Stimulated activated effector memory CD8-positive, alpha-beta T cell treated with anti-CD3 and anti-CD28 coated beads, Interleukin-12 subunit alpha, Interleukin-12 subunit beta, amount 100 ng/mL, for 72 hours (primary cell): ENCODE measurements at regions not wholly inside any gene's neighbourhood (a gene's known extent, or its start where the extent isn't known, plus 50 kb on each side); places are given as distances from the start of the nearest gene placed in this dataset.

Experiments used
- ATAC-seq: fragments of 150-1000 bp; cut with Tn5 transposase; 2 replicates; pipeline ENCODE4 v1.10.0; 2021
- DNase-seq, 2 donors: peaks; one replicate each; pipeline ENCODE4 v3.0.0; 2021 to 2022; ENCODE audit warnings: low spot score in 2 of 2
- H3K27ac Mint-ChIP-seq: one replicate; pipeline ENCODE4 v1.8.0; 2022; ENCODE audit warnings: mild to moderate bottlenecking, mixed read lengths
- H3K36me3 Mint-ChIP-seq: one replicate; pipeline ENCODE4 v1.8.0; 2022; ENCODE audit warnings: mild to moderate bottlenecking, mixed read lengths
- H3K4me1 Mint-ChIP-seq: one replicate; pipeline ENCODE4 v1.8.0; 2022; ENCODE audit warnings: mixed read lengths
- H3K4me3 Mint-ChIP-seq: one replicate; pipeline ENCODE4 v1.8.0; 2022; ENCODE audit warnings: mild to moderate bottlenecking, mixed read lengths
- H3K9me3 Mint-ChIP-seq: one replicate; pipeline ENCODE4 v1.8.0; 2022; ENCODE audit warnings: mixed read lengths

DNA sequence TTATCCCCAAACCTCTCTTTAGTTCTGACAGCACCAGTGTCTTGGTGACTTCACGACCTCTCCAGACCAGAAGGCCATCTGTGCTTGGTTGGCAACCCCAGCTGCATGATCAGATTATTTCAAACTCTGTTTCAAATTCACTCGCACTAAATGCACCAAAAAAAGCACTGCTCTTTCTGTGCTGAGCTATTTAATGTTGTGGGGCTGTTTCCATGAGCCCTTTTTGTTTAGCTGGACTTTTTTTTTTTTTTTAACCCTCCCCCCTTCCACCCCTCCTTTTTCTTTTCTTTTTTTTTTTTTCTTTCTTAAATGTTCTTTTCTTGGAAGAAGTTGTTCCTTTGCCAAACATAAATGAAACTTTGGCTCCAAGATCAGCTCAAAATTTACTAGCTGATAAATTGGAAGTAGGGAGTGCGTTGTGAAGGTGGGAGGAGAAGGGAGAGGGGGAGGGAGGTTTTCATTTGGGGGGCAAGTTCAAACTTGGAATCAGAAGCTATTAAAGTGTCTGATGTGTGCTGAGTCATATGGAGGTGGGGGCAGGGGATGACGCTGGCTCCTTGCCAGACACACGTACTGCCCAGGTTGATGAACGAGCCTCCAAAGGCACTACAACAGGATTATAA, 543.0 kb upstream of the TNP1 start:
- no peak for DNase-seq
- H3K4me3 Mint-ChIP-seq, result no peak overlapping the region
- no peak overlapping the region for H3K27ac Mint-ChIP-seq

DNA sequence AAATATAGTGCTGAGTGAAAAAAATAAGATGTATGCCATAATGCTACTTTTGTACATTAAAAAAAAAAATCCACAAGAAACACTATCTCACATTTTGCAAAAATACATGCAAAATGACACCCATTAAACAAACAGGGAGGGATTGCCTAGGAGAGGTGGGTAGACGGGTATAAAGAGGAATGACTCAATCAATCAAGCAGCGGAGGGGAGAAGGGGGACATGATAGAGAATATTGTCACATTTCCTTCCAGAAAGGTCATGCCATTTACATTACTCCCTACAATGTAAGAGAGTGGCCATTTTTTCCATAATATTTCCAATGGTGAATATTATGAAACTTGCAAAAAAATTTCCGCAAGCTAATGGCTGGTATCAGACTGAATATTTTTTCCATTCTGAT, 542.3 kb upstream of the TNP1 start:
- no peak overlapping the region for H3K27ac Mint-ChIP-seq
- H3K36me3 Mint-ChIP-seq, result no peaks in the 10 kb centered on the region
- peaks cover 8% of the 10 kb centered on the region for H3K9me3 Mint-ChIP-seq
- DNase-seq, result no peak
- ATAC-seq, result no peak
- H3K4me1 Mint-ChIP-seq, result peaks cover 9% of the 10 kb centered on the region
- no peak overlapping the region for H3K4me3 Mint-ChIP-seq

More for the DNA sequence above, 543.0 kb upstream of the TNP1 start:
- ATAC-seq, result no peak
- Mint-ChIP-seq H3K4me1 (peaks cover 9% of the 10 kb centered on the region), H3K9me3 (peaks cover 11% of the 10 kb centered on the region), H3K36me3 (no peaks in the 10 kb centered on the region)

DNA sequence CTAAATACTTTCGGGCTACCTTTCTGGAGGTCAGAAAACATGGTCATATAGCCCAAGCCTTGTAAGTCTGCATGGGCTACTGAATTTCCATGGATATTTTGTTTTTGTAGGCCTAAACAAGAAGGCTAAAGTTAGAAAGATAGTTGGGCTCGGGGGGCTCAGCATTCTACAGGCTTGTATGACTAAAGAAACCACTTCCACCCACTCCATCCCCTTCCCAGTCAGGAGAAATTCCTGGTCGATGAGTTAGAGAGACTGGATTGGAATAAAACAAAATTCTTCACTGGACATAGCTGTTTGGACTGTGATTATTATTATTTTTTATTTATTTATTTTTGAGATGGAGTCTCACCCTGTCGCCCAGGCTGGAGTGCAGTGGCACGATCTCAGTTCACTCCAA, 539.4 kb upstream of the TNP1 start:
- H3K27ac Mint-ChIP-seq, result no peak overlapping the region
- H3K9me3 Mint-ChIP-seq, result peaks cover 6% of the 10 kb centered on the region
- ATAC-seq (no peak), DNase-seq (no peak)
- no peaks in the 10 kb centered on the region for H3K36me3 Mint-ChIP-seq
- H3K4me3 Mint-ChIP-seq, result no peak overlapping the region
- peaks cover 9% of the 10 kb centered on the region for H3K4me1 Mint-ChIP-seq

GRCh38 chr2:217398860-217399259, 539.0 kb upstream of the TNP1 start:
- Mint-ChIP-seq H3K36me3 (no peaks in the 10 kb centered on the region), H3K27ac (no peak overlapping the region), H3K4me1 (peaks cover 9% of the 10 kb centered on the region), H3K9me3 (peaks cover 4% of the 10 kb centered on the region), H3K4me3 (no peak overlapping the region)
- no peak for ATAC-seq
- no peak for DNase-seq

- no peak overlapping the region for H3K4me3 Mint-ChIP-seq
- H3K27ac Mint-ChIP-seq, result no peak overlapping the region
- ATAC-seq (no peak), DNase-seq (no peak)
- peaks cover 9% of the 10 kb centered on the region for H3K4me1 Mint-ChIP-seq
- peaks cover 4% of the 10 kb centered on the region for H3K9me3 Mint-ChIP-seq
- no peaks in the 10 kb centered on the region for H3K36me3 Mint-ChIP-seq
Measured at GRCh38 chr2:217398101-217398500, 538.2 kb upstream of the TNP1 start.

- DNase-seq (no peak), ATAC-seq (no peak)
- Mint-ChIP-seq H3K27ac (no peak overlapping the region), H3K36me3 (no peaks in the 10 kb centered on the region), H3K4me1 (peaks cover 9% of the 10 kb centered on the region), H3K4me3 (no peak overlapping the region), H3K9me3 (peaks cover 4% of the 10 kb centered on the region)
Measured at GRCh38 chr2:217396586-217396985, 536.7 kb upstream of the TNP1 start.

DNA sequence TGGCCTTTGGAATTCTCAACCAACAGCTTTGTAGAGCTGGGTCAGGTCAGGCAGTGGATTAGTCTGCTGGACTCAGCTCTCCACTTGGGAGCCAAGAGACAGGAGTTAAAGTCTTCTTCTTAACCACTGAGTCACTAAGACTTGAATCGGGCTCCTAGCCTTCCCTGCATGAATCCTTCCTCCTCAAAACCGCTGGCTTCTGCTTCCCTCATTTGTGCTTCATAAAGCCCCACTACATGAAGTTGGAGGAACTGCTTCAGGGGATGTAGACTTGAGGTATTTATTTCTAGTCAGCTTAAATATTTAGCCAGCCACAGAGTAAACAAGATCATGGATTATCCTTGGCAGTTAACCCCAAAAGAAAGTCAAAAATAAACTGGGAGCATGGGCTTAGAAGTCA, 536.3 kb upstream of the TNP1 start:
- ATAC-seq (no peak), DNase-seq (no peak)
- peaks cover 4% of the 10 kb centered on the region for H3K9me3 Mint-ChIP-seq
- H3K4me3 Mint-ChIP-seq, result no peak overlapping the region
- peaks cover 9% of the 10 kb centered on the region for H3K4me1 Mint-ChIP-seq
- no peaks in the 10 kb centered on the region for H3K36me3 Mint-ChIP-seq
- no peak overlapping the region for H3K27ac Mint-ChIP-seq

DNA sequence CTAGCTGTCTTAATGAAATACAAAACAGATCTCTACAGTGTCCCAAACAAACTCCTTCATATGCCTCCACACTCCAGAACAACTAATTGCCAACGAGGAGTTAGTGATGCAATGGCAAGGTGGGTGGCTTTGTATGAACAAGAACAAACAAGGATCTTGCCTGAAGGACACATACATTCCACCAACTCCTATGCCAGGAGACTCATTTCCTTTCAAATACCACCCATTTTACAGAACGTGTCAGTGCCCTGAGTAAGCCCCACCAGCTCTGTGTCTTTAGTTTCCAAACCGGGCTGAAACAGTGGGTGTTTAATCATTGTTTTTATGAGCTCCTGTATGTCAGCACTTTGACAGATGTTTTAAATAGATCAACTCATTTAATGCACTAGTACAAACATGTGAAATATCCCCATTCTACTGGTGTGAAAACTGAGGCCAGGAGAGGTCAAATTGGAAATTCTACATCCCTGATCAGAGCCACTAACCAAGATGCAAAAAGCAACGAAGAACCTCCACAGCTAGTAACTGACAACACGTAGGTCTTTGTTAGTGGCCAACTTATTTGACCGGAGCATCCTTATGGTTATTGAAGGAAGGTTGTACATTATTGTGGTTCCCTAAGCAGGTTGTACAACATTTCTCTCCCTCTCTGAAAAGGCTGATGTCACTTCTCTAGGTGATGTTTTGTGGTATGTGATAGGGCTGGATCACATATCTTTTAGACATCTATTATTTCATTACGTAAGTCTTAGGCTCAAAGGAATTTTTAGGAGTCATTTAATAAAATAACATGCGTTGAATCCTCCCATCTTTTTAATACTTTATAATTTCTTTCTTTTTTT, 534.9 kb upstream of the TNP1 start:
- peaks cover 7% of the 10 kb centered on the region for H3K9me3 Mint-ChIP-seq
- no peak for ATAC-seq
- no peaks in the 10 kb centered on the region for H3K36me3 Mint-ChIP-seq
- no peak for DNase-seq
- H3K4me1 Mint-ChIP-seq, result peaks cover 9% of the 10 kb centered on the region
- no peak overlapping the region for H3K27ac Mint-ChIP-seq
- H3K4me3 Mint-ChIP-seq, result no peak overlapping the region

GRCh38 chr2:217393585-217394032, 533.7 kb upstream of the TNP1 start:
- no peak for ATAC-seq

DNA sequence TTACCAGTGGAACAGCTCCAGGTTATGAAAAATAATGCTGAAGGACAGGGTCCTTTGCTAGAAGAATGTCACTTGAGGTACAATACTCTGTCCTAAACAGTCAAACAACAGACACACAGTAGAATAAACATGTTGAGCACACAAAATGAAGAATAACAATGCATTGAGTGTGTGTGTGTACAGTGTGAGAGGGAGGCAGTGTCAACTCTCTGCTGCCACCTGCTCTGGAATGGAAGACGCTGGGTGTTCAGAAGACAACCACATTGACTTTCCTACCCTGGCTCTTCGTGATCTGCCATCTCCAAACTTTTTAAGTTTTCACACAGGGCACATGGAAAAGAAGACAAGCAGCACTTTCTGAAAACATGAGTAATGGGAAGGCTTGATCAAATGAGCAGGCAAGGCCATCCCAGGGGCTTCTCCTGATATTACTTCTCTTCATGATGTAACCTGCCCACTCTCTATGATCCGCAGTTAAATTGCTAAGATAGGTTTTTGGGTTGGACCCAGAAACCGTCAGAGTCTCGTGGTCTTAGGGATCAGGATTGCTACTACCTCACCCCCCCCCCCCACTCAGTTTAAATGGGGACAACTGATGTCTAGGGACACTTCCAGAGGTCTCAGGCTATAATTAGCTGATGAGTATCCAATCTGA, 533.2 kb upstream of the TNP1 start:
- DNase-seq (no peak), ATAC-seq (no peak)
- Mint-ChIP-seq H3K4me1 (no peaks in the 10 kb centered on the region), H3K4me3 (no peak overlapping the region), H3K27ac (no peak overlapping the region), H3K9me3 (peaks cover 3% of the 10 kb centered on the region), H3K36me3 (no peaks in the 10 kb centered on the region)

More at GRCh38 chr2:217393585-217394032, 533.7 kb upstream of the TNP1 start:
- no peaks in the 10 kb centered on the region for H3K36me3 Mint-ChIP-seq
- no peak overlapping the region for H3K27ac Mint-ChIP-seq
- H3K4me3 Mint-ChIP-seq, result no peak overlapping the region
- no peak for DNase-seq
- peaks cover 4% of the 10 kb centered on the region for H3K9me3 Mint-ChIP-seq
- peaks cover 3% of the 10 kb centered on the region for H3K4me1 Mint-ChIP-seq

DNA sequence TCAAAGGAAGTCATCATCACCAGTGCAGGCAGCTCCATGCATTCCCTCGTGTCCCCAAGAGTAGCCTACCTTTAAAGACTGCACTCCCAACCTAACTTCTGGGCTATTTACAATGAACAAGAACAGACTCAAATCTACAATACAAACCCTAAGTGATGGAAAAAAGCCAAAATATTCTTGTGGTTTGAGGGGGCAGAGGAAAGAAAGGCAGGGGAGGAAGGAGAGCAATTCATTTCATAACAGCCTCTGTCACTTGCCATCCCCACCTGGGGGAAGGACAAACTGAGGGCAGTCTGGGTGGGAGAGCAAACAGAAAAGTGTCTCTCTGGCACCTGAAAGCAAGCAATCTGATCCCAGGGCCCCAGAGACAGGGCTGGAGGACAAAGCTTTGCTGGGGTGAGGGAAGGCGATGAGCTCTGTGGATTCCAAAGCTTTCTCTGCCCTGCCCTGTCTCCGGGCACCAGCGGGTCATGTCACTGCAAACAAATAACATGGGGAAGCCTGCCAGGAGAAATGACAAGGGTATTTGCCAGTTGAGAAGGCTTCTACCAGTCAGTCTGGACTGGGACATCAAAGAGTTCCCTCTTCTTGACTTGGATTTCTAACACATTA, 528.0 kb upstream of the TNP1 start:
- Mint-ChIP-seq H3K9me3 (peaks cover 3% of the 10 kb centered on the region), H3K4me3 (no peak overlapping the region), H3K4me1 (no peaks in the 10 kb centered on the region), H3K36me3 (no peaks in the 10 kb centered on the region), H3K27ac (no peak overlapping the region)
- ATAC-seq, result no peak
- DNase-seq, result no peak

DNA sequence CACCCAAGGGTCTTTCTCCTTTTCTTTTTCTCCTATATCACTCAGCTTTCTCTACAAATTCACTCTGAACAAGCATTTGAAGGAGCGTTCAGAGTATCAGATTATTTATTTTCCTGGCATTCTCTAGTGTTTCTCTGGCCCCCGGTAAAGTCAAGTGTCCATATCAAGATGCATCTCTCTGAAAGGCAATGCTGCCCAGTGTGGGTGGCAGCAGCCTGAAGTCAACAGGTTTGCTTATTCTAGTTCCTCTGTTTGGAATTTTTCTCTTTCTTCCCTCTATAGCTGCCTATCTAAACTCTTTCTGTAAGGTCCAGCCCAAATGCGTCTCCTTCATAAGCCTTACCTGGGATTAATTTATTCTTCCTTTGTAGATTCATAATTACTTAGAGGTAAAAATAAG, 526.2 kb upstream of the TNP1 start:
- H3K27ac Mint-ChIP-seq, result no peak overlapping the region
- no peak for DNase-seq
- no peak for ATAC-seq
- no peaks in the 10 kb centered on the region for H3K36me3 Mint-ChIP-seq
- H3K4me1 Mint-ChIP-seq, result no peaks in the 10 kb centered on the region
- H3K4me3 Mint-ChIP-seq, result no peak overlapping the region
- peaks cover 6% of the 10 kb centered on the region for H3K9me3 Mint-ChIP-seq

- DNase-seq, result no peak
- Mint-ChIP-seq H3K36me3 (no peaks in the 10 kb centered on the region), H3K4me1 (no peaks in the 10 kb centered on the region)
Measured at GRCh38 chr2:217383620-217384019, 523.8 kb upstream of the TNP1 start.

GRCh38 chr2:217382794-217383193, 522.9 kb upstream of the TNP1 start:
- no peaks in the 10 kb centered on the region for H3K36me3 Mint-ChIP-seq
- H3K4me3 Mint-ChIP-seq, result no peak overlapping the region
- peaks cover 3% of the 10 kb centered on the region for H3K9me3 Mint-ChIP-seq
- no peaks in the 10 kb centered on the region for H3K4me1 Mint-ChIP-seq
- ATAC-seq, result no peak
- no peak overlapping the region for H3K27ac Mint-ChIP-seq
- no peak for DNase-seq

More at GRCh38 chr2:217383620-217384019, 523.8 kb upstream of the TNP1 start:
- peaks cover 3% of the 10 kb centered on the region for H3K9me3 Mint-ChIP-seq
- no peak overlapping the region for H3K4me3 Mint-ChIP-seq
- no peak for ATAC-seq
- H3K27ac Mint-ChIP-seq, result no peak overlapping the region

DNA sequence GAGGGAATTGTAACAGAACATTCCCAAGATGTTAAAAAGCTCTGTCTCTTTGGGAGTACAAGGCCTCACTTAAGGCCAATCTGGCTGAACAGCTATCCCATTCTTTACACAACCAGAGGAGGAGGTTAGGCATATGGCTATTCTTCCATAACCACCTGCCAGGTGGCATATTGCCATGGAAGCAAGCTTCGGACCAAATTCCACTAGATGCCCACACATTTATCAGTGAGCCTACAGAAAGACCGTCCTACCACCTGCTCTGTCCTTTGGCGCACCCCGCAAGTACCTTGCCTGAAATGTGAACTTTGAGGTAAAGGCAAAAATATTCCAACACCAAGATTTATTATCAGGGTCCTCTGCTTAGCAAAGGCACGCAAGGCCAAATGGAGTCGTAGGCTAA, 519.9 kb upstream of the TNP1 start:
- Mint-ChIP-seq H3K27ac (no peak overlapping the region), H3K4me3 (no peak overlapping the region), H3K4me1 (no peaks in the 10 kb centered on the region), H3K9me3 (peaks cover 15% of the 10 kb centered on the region), H3K36me3 (no peaks in the 10 kb centered on the region)
- DNase-seq, result no peak
- ATAC-seq, result no peak
